ENCODE measurements at regions not wholly inside any gene's neighbourhood (a gene's known extent, or its start where the extent isn't known, plus 50 kb on each side); places are given as distances from the start of the nearest gene placed in this dataset.
A peak's percentile ranks its signal among the peaks of the same experiment; 100 is the strongest.

DNA sequence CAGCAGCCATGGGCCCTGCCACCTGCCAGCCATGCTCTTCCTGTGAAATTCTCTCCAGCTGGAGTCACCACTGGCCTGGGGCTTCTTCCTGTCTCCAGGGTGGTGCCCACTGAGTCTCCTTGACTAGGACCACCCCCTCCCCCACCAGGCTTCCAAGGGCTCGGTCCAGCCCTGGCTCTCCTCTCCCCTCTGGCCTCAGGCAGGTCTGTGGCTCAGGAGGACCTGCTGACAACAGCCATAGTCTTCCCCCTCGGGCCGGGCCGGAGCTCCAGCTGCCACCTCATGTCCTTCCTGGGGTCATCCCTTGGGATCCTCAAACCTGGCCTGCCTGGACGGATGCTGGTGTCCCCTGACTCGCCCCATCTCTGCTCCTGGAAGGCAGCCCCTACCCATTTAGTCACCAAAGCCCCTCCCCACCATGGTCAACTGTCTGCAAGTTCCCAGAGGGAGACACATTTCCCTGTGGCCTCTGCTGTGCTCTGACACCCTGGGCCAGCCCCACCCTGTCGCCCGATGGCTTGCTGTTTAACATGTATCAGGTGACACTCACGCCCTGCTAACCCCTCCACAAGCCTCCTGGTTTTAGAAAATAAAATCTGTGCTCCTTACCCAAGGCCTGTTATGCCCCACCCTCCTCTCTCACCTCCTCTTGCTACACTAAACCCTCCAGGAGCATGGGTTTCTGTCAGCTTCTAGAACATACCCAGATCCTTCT, 186.2 kb downstream of the RBFOX3 start:
- intact Hi-C loops (cut with DNase I, micrococcal nuclease) = no loop called here
- Mint-ChIP-seq H3K4me3 (no peak overlapping the region), H3K4me1 (peaks cover 5% of the 10 kb centered on the region), H3K9me3 (ENCODE audit: low read depth) (no peaks in the 10 kb centered on the region), H3K36me3 (ENCODE audit: low read depth) (no peaks in the 10 kb centered on the region), H3K27me3 (peaks cover 12% of the 10 kb centered on the region), H3K27ac (no peak overlapping the region)
- ATAC-seq = no peak
- ChIA-PET POLR2A (no interaction called here), CTCF (no interaction called here)
- DNase-seq = no peak

DNA sequence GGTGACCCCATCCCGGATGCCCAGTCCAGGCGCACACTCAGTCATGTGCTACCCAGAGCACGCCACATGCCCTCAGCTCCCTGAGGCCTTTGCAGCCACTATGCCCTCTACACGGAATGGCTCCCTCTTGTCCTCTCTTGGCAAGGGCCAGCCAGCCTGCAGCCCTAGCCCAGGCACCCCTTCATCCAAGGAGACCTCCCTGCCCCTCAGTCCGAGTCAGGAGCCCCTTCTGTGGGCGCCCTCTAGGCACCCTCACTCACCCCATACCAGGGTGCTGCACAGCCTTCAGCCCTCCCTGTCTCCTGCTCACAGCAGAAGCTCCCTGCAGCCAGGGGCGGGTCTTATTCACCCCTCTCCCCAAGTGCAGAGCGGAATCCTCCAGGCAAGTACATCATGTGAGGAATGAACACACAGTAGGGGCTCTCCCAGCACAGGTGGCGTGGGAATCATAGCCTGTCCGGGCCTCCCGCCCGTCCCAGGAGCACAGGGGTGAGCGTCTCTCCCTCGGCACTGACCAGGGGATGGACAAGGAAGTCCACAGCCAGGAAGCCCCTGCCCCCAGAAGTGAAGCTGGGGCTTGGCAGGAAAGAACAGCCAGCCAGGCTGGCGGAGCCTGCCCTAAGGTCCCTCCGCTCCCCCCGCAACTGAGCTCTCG, 186.9 kb downstream of the RBFOX3 start:
- ChIA-PET POLR2A (no interaction called here), CTCF (no interaction called here)
- Mint-ChIP-seq H3K4me3 (no peak overlapping the region), H3K27ac (no peak overlapping the region), H3K9me3 (ENCODE audit: low read depth) (no peaks in the 10 kb centered on the region), H3K4me1 (peaks cover 5% of the 10 kb centered on the region), H3K36me3 (ENCODE audit: low read depth) (no peaks in the 10 kb centered on the region), H3K27me3 (peaks cover 11% of the 10 kb centered on the region)
- no peak for DNase-seq
- no peak for ATAC-seq
- intact Hi-C loops (cut with DNase I, micrococcal nuclease) = no loop called here

DNA sequence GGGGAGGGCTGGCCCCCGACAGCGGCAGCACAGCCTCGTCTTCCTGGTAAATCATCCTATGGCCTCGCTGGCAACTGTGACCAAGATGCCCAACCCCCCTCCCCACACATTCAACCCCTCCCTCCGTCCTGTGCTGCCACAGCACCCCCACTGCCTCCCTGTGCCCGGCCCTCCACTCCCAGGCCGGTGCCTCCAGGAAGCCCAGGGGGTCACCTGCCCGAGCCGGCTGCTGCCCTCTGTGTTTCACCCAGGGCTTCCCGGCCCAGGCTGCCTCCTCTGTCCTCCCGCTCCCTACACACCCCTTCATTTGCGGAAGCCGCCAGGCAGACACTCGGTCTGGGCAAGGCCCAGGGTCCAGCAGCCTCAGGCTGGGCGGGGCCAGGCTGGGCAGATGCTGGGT, 188.6 kb downstream of the RBFOX3 start:
- Mint-ChIP-seq H3K36me3 (ENCODE audit: low read depth) (no peaks in the 10 kb centered on the region), H3K27me3 (peaks cover 11% of the 10 kb centered on the region), H3K9me3 (ENCODE audit: low read depth) (no peaks in the 10 kb centered on the region), H3K27ac (no peak overlapping the region), H3K4me3 (no peak overlapping the region), H3K4me1 (peaks cover 5% of the 10 kb centered on the region)
- no peak for ATAC-seq
- CTCF ChIA-PET = no interaction called here
- intact Hi-C loops (cut with DNase I, micrococcal nuclease) = no loop called here
- POLR2A ChIA-PET = no interaction called here
- DNase-seq = no peak

DNA sequence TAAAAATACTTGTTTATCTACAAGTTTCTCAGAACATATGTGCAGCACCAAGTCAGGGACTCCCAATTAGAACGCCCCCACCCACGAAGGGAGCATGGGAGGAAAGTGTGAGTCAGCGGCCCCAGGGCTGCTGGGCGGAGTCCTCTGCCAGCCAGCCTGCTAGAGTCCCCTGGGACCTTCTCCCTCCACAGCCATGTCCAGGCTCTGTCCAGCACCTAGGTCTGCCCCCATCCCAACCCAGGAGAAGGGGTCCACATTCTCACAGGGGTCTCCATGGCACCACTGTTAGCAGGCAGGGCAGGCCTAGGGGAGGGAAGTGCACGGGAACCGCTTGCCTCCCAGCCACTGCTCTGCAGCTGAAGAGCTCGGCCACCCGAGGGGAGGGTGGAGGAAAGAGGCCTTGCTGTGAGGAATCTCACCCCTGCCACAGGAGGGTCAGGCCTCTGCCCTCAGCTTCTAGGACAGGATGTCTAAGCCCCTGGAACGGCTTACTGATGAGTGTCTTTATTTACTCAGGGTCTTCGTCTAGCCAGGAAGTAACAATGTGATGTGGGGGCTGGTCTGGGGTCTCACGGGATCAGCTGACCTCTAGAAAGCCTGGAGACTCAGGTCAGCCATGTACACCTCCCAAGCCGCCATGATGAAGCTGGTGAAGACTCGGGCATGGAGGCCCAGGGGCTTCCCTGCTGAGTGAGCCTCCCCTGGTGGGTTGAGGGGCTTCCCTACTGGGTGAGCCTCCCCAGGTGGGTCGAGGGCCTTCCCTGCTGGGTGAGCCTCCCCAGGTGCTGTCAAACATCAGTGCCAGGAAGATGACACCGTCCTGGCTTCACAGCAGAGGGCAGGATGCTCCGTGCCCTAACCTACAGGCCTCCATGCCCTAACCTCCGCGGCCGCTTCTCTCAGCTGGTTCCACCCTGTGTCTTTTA, 190.3 kb downstream of the RBFOX3 start:
- ChIA-PET CTCF (interaction anchor here (0.7 kb wide), 1 partner anchor 28 kb away, joined by 3 read pairs; no protein-coding TSS in a partner anchor), POLR2A (no interaction called here)
- DNase-seq (peak; percentile 82), ATAC-seq (peak; percentile 95)
- Mint-ChIP-seq H3K36me3 (ENCODE audit: low read depth) (no peaks in the 10 kb centered on the region), H3K4me3 (no peak overlapping the region), H3K27ac (no peak overlapping the region), H3K4me1 (peaks cover 5% of the 10 kb centered on the region), H3K27me3 (peaks cover 10% of the 10 kb centered on the region), H3K9me3 (ENCODE audit: low read depth) (no peaks in the 10 kb centered on the region)
- intact Hi-C loops (cut with DNase I, micrococcal nuclease) = no loop called here

DNA sequence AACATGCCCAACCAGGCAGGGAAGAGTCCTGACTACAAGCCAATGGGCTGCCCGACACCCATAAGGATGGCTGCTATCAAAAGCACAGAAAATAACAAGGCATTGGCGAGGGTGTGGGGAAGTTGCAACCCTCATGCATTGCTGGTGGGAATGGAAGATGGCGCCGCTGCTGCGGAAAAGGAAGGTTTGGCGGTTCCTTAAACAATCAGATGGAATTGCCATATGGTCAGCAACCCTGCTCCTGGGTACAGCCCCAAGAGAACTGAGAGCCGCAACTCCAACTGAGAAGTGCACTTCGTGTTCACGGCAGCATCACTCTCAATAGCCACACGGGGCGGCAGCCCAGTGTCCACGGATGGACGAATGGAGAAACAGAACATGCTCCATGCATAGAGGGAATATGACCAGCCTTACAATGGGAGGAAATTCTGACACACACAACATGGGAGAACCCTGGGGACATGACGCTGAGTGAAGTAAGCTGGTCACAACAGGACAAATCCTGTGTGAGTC, 193.3 kb downstream of the RBFOX3 start:
- no peak for ATAC-seq
- POLR2A ChIA-PET = no interaction called here
- H3K4me3 Mint-ChIP-seq = no peak overlapping the region
- H3K27ac Mint-ChIP-seq = no peak overlapping the region
- peaks cover 4% of the 10 kb centered on the region for H3K27me3 Mint-ChIP-seq
- no peak for DNase-seq
- intact Hi-C loops (cut with DNase I, micrococcal nuclease) = no loop called here
- no peaks in the 10 kb centered on the region for H3K36me3 Mint-ChIP-seq (ENCODE audit: low read depth)
- H3K9me3 Mint-ChIP-seq (ENCODE audit: low read depth) = no peaks in the 10 kb centered on the region
- CTCF ChIA-PET = no interaction called here
- peaks cover 5% of the 10 kb centered on the region for H3K4me1 Mint-ChIP-seq

DNA sequence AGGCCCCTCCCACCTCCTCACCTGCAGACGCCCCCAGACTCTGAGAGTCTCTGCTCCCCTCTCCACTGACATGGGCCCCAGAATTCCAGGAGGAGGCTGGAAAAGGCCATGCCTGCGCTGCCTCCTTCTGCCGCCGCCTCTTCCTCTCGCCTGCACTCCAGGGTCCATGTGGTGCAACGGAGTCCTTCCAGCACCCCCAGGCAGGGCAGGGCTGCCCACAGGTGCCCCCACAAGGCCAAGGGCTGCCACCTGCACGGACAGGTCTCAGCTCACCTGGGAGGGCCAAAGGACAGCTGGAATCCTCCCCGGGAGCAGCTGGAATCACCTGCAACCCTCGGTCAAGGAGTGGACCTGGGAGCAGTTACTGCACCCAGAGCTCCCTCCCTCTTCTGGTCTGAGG, 194.9 kb downstream of the RBFOX3 start:
- CTCF ChIA-PET = no interaction called here
- peaks cover 4% of the 10 kb centered on the region for H3K27me3 Mint-ChIP-seq
- no peaks in the 10 kb centered on the region for H3K36me3 Mint-ChIP-seq (ENCODE audit: low read depth)
- ATAC-seq (no peak), DNase-seq (no peak)
- intact Hi-C loops (cut with DNase I, micrococcal nuclease) = no loop called here
- no peak overlapping the region for H3K4me3 Mint-ChIP-seq
- POLR2A ChIA-PET = no interaction called here
- H3K9me3 Mint-ChIP-seq (ENCODE audit: low read depth) = no peaks in the 10 kb centered on the region
- peaks cover 5% of the 10 kb centered on the region for H3K4me1 Mint-ChIP-seq
- H3K27ac Mint-ChIP-seq = no peak overlapping the region

DNA sequence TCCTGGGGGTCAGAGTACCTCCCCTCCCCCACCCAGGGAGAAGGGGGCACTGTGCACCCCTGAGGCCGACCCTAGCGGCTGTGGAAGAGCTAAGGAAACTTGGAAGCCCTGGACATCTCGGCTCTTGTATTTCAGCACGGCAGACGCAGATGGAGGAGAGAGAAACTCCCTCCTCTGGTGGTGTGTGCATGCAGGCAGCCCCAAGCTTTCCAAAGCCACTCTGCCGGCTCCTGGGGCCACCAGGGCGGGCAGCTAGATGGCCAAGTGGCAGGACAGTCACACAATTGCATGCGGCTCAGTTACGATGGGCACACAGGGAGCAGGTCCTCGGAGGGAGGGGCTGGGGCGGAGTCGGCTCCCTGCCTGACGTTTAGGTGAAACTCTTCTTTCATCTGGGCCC, 195.5 kb downstream of the RBFOX3 start:
- Mint-ChIP-seq H3K9me3 (ENCODE audit: low read depth) (no peaks in the 10 kb centered on the region), H3K36me3 (ENCODE audit: low read depth) (no peaks in the 10 kb centered on the region), H3K4me1 (peaks cover 4% of the 10 kb centered on the region), H3K4me3 (no peak overlapping the region), H3K27me3 (peaks cover 4% of the 10 kb centered on the region), H3K27ac (no peak overlapping the region)
- no peak for ATAC-seq
- CTCF ChIA-PET = interaction anchor here (1.4 kb wide), 1 partner anchor 23 kb away, joined by 4 read pairs; no protein-coding TSS in a partner anchor
- intact Hi-C loops (cut with DNase I, micrococcal nuclease) = no loop called here
- POLR2A ChIA-PET = no interaction called here
- no peak for DNase-seq

DNA sequence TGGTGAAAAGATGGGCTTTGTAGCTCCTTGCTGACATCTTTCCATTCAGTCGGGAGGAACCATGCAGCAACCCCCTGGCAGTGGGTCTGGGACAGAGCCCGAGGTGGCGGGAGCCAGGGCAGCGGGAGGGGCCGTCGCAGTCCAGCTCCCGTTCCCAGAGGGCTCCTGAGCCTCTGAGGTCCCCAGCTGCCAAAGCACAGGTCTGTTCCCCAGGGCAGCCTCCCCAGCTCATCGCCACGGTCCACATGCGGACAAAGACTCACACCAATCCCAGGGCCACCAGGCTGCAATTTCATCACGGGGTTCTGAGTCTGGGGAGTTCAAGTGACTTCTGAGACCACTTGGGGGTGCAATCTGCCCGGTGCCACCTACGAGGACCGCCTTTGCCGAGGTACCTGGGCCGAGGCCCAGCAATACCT, 196.0 kb downstream of the RBFOX3 start:
- Mint-ChIP-seq H3K4me1 (no peaks in the 10 kb centered on the region), H3K36me3 (ENCODE audit: low read depth) (no peaks in the 10 kb centered on the region), H3K27ac (no peak overlapping the region), H3K9me3 (ENCODE audit: low read depth) (no peaks in the 10 kb centered on the region), H3K4me3 (no peak overlapping the region), H3K27me3 (peaks cover 4% of the 10 kb centered on the region)
- DNase-seq = no peak
- no peak for ATAC-seq
- intact Hi-C loops (cut with DNase I, micrococcal nuclease) = no loop called here
- ChIA-PET CTCF (interaction anchor here (1.3 to 1.4 kb wide), 2 partner anchors 14 to 23 kb away, joined by 4 to 5 read pairs; no protein-coding TSS in a partner anchor), POLR2A (no interaction called here)

DNA sequence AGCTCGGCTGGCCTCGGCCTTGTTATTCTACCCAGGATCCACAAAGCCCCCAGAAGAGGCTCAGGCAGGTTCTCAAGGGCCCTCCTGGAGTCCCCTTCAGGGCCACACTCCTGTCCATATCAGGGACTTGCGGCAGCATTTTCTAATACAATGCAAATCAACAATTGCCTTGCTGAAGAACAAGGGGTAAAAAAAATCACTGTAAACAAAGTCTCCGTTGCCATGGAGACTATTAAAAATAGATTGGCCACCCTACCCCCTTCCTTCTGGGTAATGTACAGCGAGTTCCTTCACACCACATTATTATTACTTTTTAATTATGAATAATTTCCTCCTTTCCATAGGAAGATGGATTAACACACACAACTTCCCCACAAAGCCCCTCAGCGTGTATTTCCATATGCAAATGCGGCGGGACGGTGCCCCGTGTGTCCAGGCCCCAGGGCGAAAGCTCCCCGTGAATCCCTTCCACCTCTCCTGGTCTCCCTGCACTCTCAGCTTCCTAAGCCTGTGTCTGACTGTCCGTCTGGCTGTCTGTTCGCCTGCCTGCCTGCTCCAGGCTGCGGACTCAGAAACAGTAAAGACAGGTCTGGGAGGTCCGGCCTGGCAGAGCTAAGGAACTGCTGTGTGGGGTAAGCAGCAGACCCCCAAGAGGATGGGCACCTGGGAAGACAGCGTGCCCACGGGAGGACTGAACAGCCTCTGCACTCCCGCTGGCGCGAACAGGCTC, 196.6 kb downstream of the RBFOX3 start:
- H3K27ac Mint-ChIP-seq = no peak overlapping the region
- intact Hi-C loops (cut with DNase I, micrococcal nuclease) = no loop called here
- ATAC-seq (no peak), DNase-seq (no peak)
- ChIA-PET CTCF (interaction anchor here (1.3 to 1.4 kb wide), 2 partner anchors 14 to 22 kb away, joined by 4 to 5 read pairs; no protein-coding TSS in a partner anchor), POLR2A (no interaction called here)
- no peak overlapping the region for H3K4me3 Mint-ChIP-seq
- no peaks in the 10 kb centered on the region for H3K4me1 Mint-ChIP-seq
- H3K27me3 Mint-ChIP-seq = peaks cover 4% of the 10 kb centered on the region
- H3K9me3 Mint-ChIP-seq (ENCODE audit: low read depth) = no peaks in the 10 kb centered on the region
- H3K36me3 Mint-ChIP-seq (ENCODE audit: low read depth) = no peaks in the 10 kb centered on the region

DNA sequence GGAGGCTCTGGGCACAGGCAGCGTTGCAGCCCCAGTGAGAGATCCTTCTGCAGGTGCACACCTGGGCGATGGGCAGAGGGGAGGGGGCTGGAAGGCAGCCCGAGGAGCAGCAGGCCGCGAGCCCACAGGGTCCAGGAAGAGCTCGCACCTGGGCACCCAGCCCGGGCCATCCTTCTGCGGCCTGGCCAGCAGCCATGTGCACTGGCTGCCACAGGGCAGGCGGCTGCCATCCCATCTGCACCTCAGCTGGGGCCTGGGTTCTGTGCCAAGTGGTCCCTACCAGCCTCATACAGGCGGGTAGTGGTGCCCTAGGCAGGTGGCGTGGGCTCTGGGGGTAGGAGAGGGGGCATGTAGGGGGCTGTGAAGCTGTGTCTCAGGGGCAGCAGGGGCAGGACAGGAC, 197.2 kb downstream of the RBFOX3 start:
- H3K27ac Mint-ChIP-seq = no peak overlapping the region
- no peak overlapping the region for H3K4me3 Mint-ChIP-seq
- H3K36me3 Mint-ChIP-seq (ENCODE audit: low read depth) = no peaks in the 10 kb centered on the region
- ChIA-PET POLR2A (no interaction called here), CTCF (no interaction called here)
- peaks cover 4% of the 10 kb centered on the region for H3K27me3 Mint-ChIP-seq
- DNase-seq = no peak
- ATAC-seq = no peak
- intact Hi-C loops (cut with DNase I, micrococcal nuclease) = no loop called here
- no peaks in the 10 kb centered on the region for H3K9me3 Mint-ChIP-seq (ENCODE audit: low read depth)
- no peaks in the 10 kb centered on the region for H3K4me1 Mint-ChIP-seq

DNA sequence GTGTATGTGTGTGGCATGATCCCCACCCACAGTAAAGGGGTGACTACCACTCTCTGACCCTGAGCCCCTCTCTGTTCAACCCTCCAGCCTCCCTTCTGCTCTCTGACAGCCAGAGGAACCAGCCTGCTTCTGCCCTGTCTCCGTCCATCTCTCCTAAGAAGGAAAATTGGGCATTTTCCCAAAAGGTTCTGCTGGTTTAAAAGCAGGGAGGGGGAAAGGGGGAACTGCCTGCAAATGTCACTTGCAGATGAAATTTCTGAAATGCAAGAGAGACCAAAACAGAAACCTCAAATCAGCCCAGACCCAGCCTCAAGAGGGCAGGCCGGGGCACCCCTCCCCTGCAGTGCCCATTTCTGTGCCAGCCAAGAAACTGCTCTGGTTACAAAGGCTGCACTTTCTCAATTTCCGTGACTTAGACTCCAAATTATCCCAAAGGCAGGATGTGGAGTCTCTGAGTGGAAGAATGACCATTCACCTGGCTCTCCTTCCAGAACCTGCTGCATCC, 197.9 kb downstream of the RBFOX3 start:
- POLR2A ChIA-PET = no interaction called here

More for the DNA sequence above, 197.9 kb downstream of the RBFOX3 start:
- Mint-ChIP-seq H3K27me3 (peaks cover 3% of the 10 kb centered on the region), H3K27ac (no peak overlapping the region), H3K36me3 (ENCODE audit: low read depth) (no peaks in the 10 kb centered on the region), H3K4me3 (no peak overlapping the region), H3K9me3 (ENCODE audit: low read depth) (no peaks in the 10 kb centered on the region), H3K4me1 (no peaks in the 10 kb centered on the region)
- DNase-seq = no peak
- ATAC-seq = no peak
- intact Hi-C loops (cut with DNase I, micrococcal nuclease) = no loop called here
- CTCF ChIA-PET = no interaction called here
